GM19351 (cell line): ENCODE measurements at regions not wholly inside any gene's neighbourhood (a gene's known extent, or its start where the extent isn't known, plus 50 kb on each side); places are given as distances from the start of the nearest gene placed in this dataset.
A peak's percentile ranks its signal among the peaks of the same experiment; 100 is the strongest.
"Not testable (repeated sequence)": the region's sequence is repeated elsewhere in the genome, so short reads cannot be mapped to it uniquely, and the experiment has no call there.

Source experiments
- ATAC-seq: cut with Tn5 transposase; IDR thresholded peaks from one replicate; pipeline ENCODE4 v1.9.1; 2021; ENCODE audit warnings: mild to moderate bottlenecking, moderate library complexity; ENCODE audit not compliant: unreplicated experiment

DNA sequence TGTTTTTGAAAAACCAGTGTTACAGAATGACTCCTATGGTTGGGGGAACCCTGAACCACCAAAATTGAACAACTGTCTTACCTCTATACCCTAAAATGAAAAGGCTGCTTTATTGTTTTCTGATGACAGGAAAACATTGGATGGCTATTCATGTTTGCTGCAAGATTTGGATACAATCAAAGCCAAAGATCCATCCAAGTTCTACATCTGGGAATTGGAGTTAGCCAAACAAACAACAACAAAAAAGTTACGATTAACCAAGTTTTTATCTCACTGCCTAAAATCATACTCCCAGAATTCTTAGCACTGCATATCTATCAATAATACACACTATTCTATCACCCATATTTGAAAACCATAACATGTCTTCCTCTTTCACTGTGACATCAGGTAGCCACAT is 349.7 kb upstream of the SLC7A11 start:
- ATAC-seq: no peak

DNA sequence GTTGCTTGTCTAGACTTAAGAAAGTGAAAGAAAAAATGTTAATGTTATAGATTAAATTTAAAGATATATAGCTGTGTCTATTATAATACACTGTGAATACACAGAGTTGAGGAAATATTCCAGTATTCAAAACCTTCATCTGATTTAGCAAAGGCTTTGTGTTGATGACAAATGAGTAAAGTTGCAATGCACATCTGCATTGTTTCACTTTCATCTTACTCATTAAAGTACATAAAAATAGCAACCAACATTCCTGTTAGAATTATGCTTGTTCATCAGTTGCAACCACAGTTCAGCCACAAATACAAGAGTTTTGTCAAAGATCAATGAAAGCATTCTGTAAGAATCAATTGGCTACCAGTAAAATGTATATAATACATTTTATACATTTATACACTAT is 346.4 kb upstream of the SLC7A11 start:
- ATAC-seq: peak; percentile 57

DNA sequence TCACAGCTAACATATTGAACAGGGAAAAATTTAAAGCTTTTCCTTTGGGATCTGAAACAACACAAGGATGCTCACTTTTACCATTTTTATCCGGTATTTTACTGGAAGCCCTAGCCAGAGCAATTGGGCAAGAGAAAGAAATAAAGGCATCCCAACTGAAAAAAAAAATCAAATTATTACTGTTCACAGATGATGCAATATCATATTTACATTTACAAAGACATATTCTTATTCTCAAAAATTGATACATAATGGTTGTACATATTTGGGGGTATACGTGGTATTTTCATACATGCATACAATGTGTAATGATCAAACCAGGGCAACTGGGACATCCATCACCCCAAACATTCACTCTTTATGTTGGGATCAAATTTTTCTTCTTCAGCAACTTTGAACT is 337.0 kb upstream of the SLC7A11 start:
- ATAC-seq: no peak

DNA sequence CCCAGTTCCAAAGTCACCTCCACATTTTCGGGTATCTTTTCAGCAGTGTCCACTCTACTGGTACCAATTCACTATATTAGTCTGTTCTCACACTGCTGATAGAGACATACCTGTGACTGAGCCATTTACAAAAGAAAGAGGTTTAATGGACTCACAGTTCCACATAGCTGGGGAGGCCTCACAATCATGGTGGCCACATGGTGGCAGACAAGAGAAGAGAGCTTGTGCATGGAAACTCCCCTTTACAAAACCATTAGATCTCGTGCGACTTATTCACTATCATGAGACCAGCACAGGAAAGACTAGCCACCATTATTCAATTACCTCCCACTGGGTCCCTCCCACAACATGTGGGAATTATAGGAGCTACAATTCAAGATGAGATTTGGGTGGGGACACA is 335.7 kb upstream of the SLC7A11 start:
- ATAC-seq: not testable (repeated sequence)

DNA sequence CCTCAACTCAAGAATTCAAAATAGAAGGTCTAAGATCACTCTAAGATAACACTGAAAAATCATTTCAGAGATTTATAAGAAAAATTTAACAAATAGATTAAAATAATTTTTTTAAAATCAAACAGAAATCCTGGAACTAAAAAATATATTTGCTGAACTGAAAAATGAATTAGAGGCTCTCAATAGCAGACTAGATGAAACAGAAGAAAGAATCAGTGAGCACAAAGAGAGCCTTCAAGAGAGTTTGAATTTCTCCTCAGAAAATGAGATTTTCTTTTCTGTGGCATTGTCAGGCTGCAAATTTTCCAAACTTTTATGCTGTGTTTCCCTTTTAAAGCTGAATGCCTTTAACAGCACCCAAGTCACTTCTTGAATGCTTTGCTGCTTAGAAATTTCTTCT is 335.0 kb upstream of the SLC7A11 start:
- ATAC-seq: no peak

DNA sequence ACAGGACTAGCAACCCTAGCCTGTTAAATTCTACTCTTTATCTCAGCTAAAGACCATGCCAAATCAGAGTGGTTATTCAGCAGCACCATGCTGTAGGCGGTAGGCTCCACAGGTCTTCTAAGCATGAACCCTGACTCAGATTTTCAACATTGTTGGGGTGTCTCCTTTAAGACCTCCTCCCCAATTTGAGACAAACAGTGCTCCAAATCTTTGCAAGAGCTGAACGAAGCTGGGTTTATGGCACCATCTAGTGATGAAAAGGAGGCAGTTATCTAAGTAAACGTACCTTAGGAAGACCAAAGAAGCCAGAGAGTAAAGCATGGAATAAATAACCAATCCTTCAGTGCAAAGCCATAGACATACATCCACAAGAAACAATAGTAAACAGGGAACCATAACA is 334.5 kb upstream of the SLC7A11 start:
- no peak for ATAC-seq

DNA sequence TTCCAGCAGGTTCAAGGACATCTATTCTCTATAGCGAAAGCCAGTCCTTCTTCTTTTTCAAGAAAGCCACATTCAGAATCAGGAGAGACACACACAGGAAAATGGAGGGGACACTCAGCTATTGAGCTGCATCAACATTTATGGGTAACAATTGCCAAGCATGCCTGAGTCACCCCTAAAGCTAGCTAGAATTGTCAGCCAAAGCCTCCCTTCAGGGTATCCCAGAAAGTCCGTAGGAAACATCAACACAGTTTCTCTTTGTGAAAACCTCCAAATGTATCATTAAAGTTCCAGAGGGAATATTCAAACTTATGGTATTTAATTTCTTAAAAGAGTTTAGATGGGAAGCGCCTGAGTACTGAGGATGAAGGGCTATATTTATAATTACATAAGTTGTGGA is 331.1 kb upstream of the SLC7A11 start:
- no peak for ATAC-seq

DNA sequence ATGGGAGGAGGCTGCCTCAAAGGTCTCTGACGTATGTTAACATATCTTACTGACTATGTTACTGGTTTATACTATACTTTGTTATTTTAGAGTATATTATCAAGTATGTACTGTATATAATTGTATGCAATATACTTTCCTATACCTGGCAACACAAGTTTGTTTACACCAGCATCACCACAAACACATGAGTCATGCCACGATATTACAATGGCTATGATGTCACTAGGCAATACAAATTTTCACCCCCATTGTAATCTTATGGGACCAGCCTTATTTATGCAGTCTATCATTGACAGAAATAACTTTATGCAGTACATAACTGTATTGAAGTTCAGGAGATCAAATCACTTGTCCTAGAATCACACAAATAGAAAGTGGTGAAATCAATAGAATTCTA is 329.9 kb upstream of the SLC7A11 start:
- no peak for ATAC-seq

DNA sequence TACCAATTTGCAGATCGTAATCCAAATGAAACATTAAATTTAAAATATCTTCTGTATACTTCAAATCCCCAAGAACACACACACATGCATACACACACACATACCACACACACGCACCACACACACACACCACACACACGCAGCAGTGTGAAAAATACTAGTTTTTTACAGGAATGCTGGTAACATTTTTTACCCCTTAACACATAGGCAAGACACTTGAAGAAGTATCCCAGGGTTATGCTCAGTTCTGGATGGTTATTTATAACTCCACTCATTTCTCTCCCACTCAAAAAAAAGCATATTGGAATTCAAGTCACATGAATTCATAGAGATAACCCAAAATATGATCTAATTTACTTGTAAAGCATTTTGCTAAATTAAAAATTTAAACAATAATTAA is 325.5 kb upstream of the SLC7A11 start:
- ATAC-seq: no peak

DNA sequence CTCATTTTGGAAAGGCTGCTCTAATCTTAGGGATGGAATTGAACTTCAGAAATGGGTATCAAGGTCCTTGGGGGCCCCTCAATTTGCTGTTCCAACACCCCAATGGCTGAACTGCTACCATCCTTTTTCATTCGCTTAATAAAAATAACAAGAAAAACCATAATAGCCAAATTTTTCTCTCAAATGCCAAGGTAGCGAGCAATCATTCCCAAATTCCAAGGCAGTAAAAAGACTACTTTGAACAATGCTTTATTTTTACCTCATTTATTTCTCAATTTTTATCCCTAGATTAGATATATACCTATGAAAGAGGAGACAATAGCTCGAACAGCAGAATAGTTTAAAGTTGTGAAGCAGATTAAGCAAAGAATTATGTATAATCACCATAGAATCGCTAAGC is 323.4 kb upstream of the SLC7A11 start:
- ATAC-seq: no peak

DNA sequence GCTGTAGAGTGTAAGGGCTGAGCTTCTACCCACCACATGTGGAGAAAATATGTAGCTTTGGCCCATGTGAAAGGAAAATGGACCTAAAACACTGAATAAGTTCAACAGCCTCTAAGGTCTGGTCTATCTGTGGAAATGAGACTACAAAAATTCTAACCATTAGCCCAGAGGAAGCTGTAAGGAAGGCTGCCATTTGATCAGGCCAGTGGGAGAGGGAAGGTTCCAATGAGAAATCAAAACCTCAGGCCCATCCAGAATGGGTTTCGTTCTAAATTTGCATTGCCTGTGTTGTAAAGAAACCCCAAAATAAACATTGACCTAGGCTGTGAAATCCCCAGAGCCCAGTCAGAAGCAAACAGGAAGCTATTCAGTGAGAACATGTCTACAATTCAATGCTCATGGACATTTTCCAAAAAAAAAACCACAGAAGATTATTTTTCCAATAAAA is 320.4 kb upstream of the SLC7A11 start:
- ATAC-seq: peak; percentile 89

DNA sequence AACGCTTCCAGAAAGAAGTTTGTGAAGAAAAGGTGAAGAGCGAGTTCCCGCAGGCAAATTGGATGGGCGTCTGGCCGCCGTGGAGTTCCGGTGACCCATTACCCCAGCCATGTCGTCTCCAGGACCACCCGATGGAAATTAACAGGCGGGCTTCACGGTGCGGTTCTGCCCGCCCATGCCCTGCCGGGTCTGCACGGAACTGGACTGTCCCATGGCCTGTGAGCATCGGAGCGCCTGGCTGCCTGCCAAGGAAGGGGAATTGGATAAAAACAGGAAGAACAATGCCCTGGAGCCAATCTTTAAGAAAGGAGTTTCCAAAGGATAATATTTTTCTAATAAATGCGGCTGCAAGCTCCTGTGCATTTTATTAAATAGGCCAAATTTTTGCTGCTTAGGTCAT is 319.8 kb upstream of the SLC7A11 start:
- ATAC-seq: no peak

DNA sequence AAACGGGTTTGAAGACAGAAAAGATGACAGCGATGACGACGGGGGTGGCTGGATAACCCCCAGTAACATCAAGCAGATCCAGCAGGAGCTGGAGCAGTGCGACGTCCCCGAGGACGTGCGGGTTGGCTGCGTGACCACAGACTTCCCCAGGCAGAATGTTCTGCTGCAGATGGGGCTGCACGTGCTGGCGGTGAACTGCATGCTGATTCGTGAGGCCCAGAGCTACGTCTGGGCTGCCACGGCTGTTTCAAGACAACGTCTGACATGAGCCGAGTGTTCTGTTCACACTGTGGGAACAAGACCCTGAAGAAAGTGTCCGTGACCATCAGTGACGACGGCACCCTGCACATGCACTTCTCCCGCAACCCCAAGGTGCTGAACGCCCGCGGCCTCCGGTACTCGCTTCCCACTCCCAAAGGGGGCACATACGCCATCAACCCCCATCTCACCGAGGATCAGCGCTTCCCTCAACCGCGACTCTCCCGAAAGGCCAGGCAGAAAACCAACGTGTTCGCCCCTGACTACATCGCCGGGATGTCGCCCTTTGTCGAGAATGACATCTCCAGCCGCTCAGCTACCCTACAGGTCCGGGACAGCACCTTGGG is 319.2 kb upstream of the SLC7A11 start:
- no peak for ATAC-seq

DNA sequence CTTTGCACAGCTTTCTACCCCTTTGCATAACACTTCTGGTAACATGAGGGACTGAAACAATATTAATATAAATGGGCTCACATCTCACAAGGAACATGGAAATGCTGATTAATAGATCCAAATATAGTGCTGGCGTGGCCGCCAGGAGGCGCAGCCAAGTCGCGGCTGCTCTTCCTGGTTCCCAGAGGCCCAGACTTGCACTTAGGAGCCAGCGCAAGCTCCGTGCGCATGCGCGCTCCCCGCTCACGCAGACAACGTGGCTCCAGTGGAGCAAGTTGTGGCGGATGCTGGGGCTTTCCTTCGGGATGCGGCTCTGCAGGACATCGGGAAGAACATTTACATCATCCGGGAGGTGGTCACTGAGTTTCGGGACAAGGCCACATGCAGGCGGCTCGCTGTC is 318.3 kb upstream of the SLC7A11 start:
- ATAC-seq: no peak

DNA sequence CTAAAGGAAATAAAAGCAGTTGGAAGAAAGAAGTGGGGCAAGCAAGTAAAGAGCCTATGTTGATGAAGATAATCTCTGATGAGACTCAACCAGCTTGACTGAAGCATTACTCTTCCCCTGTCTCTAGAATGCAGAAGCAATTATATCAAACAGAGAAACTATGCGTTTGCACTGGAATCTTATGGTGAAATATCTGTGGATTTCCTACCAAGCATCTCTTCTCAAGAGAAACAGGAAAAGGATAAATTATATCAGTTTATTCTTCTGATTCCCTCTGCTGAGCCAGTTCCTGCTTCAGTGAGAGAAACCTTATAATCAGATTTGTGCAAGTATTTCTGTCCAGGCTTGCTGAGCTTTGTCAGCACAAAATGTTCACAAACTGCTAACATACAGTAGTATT is 316.7 kb upstream of the SLC7A11 start:
- no peak for ATAC-seq

DNA sequence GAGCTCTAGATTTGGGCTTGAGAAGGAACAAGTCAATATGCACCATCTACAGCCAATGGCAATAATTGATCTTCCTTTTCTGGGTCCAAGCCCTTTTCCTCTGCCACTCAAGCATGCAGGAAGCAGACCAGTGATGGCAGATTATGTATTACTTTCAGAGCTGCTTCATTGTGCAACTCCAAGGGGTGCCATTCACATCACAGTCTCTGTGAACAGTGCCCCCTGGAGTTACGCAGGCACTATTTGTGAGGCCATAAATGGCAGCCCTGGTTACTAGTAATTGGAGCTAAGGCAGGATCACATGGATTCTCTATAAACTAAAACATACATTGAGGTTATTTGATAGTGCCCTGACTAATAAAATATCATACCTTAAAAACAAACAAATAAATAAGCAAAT is 313.4 kb upstream of the SLC7A11 start:
- ATAC-seq: peak; percentile 89

DNA sequence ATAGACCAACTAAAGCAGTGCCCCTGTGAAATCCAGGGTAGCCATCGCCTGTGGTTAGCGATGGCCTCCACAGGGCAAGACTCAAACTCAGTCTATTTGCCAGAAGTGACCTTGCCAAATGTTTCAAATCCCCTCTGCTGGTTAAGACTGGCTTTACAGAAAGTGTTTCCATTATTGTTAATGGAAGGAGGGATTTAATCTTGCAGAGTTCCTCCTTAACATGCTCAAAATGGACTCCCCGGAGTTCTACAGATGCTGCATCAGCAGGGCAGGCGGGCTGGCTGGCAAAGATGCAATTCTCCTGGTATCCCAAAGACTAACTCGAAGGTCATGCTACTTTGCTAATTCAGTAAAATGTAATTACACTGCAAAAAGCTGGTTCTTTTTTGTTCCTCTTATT is 313.0 kb upstream of the SLC7A11 start:
- no peak for ATAC-seq

DNA sequence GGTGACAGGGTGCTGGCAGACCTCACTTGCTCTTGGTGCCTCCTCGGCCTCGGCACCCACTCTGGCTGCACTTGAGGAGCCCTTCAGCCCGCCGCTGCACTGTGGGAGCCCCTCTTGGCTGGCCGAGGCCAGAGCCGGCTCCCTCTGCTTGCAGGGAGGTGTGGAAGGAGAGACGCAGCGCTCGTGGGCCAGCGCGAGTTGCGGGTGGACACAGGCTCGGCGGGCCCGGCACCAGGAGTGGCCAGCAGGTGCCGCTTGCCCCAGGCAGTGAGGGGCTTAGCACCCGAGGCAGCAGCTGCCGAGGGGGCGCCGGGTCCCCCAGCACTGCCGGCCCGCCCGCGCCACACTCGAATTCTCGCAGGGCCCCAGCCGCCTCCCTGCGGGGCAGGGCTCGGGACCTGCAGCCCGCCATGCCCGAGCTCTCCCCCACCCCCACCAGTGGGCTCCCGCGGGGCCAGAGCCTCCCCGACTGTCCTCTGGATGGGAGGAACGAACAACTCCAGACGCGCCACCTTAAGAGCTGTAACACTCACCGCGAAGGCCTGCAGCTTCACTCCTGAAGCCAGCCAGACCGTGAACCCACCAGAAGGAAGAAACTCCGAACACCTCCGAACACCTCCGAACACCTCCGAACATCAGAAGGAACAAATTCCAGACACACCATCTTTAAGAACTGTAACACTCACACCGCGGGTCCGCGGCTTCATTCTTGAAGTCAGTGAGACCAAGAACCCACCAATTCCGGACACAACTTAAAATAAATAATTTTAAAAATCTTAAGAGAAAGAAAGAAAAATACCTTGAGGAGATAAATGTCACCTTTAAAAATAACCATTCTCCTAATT is 311.1 kb upstream of the SLC7A11 start:
- ATAC-seq: no peak

DNA sequence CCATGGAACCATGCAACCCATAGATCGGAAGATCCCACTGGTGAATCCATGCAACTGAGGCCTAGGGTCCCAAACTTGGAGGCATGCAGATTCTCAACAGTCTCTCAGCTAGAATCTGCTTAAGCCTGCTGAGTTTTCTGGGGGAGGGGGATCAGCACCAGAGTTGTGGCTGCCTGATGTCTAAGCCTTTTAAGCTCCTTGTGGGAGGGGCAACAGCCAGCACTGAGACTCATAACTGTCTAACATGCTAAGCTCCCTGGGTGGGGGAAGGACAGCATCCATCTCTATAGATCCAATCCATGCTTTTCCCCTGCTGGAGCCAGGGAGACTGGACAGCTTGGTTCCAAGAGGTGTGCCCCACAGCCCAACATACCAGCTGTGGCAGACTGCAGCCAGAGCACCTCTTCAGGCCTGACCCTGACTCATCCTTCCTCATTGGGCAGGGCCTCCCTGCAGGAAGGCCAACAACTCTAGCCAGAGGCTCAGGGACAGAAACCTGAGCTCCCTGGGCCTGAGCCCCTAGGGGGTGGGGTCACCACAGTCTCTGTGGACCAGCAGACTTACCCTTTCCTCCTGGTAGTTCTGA is 300.1 kb upstream of the SLC7A11 start:
- no peak for ATAC-seq

DNA sequence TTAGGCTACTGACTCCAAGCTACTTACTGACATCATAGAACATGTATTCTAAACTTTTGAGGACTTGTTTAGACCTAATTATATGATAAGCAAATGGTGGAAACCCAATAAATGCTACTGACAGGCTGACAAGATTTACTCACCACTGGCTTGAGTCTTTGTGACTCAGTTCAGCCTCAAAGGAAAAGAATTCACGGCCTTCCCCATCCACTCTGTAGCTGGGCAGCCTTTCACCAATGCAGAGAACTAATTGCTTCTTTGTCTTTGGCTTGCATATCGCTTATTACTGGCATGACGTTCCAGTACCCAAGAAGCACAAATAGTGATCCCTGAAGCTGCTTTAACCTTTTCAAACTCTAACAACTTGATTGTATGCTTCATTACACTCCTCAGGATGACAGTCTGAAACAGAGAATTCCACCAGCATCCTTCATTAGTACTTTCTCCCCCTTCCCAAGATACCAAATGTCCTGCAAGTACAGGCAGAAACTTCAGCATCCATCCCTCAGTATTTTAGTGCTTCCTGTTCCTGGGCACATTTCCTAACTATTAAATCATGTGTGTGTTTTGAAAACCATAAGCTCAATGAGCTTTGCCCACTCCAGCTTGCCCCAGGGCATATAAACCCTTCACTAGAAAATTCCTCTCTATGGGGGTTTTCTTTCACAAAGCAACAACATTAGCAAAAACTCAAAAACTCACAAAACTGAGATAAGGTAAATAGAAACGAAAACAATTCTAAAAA is 298.1 kb upstream of the SLC7A11 start:
- no peak for ATAC-seq

DNA sequence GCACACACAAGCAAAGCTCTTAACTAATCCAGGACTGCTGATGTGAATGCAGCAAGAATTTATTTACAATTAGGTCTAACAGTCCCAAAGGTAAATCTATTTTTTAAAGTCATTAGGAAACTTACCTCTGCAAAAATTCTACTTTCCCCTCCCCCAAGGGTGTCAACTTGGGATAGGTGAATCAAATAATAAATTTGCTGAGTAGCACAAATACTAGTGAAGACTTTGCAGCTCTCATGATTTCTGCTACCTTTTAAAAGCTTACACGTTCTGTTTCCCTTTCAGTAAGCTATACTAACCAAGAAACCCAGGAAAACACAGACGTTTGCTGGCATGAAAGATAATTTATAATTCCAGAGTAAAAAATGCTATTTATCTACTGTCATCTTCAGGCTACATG is 296.6 kb upstream of the SLC7A11 start:
- no peak for ATAC-seq
